Activated CD4-positive, alpha-beta T cell treated with anti-CD3 and anti-CD28 coated beads, Interleukin-10, Interleukin-2, amounts not matched to agents 100 ng/mL and 50 ng/mL, durations not matched to agents 16 hours and 8 hours (primary cell): ENCODE measurements at regions not wholly inside any gene's neighbourhood (a gene's known extent, or its start where the extent isn't known, plus 50 kb on each side); places are given as distances from the start of the nearest gene placed in this dataset.
"Not testable (repeated sequence)": the region's sequence is repeated elsewhere in the genome, so short reads cannot be mapped to it uniquely, and the experiment has no call there.

Experiments used
- DNase-seq: peaks from one replicate; pipeline ENCODE4 v3.0.0-alpha.2; 2020

DNA sequence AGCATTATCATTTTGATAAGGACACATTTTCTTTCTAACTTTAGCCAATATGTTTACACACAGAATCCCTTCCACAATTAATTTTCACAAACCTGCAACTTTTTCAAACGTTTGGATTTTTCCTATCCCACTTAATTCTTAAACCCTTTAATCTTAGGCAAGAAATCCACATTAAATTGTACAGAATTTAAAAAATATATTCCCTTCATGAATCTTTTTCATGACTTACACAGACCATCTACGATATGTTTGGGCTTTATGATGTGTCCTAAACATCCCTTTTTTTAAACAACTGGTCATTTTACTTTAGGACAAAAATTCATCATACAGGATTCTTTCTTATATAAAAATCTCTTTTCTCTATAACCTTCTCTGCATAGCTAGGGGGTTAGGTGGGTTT is 241.5 kb upstream of the CNTNAP4 start:
- no peak for DNase-seq

DNA sequence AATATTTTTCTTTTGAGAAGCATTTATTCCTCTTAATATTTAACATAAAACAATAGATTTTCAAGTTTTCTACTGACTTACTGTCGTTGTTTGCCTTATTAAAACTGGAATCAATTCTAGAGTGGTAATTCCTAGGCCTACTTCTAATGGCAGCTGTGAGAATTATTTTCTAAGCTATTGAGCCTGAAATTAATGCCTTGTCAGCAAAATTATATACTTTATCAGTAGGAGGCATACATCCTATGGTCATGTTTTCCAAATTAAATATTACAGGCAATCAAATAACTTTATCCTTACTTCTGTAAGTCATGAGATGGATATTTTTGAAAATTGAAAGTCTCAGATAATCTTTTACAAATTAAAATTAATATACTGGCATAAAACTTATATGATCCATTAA is 239.1 kb upstream of the CNTNAP4 start:
- DNase-seq = no peak

DNA sequence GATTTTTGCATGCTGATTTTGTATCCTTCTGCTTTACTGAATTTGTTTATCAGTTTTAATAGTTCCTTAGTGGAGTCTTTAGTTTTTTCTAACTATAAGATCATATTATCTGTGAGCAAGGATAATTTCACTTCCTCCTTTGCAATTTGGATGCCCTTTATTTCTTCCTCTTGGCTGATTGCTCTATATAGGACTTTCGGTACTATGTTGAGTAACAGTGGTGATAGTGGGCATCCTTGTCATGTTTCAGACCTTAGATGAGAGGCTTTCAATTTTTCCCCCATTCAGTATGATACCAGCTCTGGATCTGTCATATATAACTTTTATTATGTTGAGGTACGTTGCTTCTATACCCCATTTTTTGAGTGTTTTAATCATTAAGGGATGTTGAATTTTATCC is 224.5 kb upstream of the CNTNAP4 start:
- no peak for DNase-seq

DNA sequence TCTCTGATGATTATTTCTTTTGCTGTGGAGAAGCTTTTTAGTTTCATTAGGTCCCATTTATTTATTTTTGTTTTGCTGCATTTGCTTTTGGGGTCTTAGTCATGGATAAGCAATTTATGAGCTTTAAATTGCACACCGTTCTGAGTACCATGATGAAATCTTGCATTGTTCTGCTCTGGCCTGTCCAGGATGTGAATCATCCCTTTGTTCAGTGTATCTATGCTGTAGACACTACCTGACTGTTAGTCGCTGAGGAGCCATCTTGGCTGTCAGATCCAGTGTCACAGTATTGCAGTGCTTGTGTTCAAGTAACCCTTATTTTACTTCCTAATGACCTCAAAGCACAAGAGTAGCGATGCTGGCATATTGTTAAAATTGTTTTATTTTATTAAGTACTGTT is 218.0 kb upstream of the CNTNAP4 start:
- no peak for DNase-seq

DNA sequence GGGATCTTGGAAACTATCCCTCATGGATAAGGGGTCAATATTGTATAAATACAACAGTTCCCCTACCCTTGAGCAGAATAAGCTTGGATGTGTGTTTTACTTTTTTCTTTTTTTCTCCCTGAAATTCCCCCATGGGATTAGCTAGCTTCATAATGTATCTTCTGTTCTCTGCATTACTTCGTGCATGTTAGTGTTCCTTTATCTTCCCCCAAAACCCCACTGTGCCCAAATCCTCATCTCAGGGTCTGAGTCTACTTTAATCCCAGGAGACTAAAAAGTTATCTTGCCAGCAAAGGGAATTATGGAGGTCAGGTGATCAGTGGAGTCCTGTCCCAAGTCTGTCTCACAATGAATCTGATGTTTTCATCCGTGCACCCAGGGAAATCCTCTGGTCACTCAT is 217.5 kb upstream of the CNTNAP4 start:
- DNase-seq = no peak

DNA sequence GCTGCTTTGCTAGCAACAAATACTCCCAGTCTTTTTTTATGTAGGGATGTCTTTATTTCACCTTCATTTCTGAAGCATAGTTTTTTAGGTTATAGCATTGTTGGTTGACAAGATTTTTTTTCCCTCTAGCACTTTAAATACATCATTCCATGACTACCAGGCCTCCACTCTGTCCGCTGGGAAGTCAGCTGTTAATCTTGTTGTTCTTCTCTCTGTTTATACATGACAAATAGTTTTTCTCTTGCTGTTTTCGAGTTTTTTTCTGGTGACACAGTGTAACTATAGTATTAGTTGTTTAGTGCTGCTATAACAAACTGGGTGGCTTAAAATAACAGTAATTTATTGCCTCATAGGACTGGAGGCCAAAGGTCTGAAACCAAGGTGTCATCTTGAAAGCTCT is 205.5 kb upstream of the CNTNAP4 start:
- no peak for DNase-seq

DNA sequence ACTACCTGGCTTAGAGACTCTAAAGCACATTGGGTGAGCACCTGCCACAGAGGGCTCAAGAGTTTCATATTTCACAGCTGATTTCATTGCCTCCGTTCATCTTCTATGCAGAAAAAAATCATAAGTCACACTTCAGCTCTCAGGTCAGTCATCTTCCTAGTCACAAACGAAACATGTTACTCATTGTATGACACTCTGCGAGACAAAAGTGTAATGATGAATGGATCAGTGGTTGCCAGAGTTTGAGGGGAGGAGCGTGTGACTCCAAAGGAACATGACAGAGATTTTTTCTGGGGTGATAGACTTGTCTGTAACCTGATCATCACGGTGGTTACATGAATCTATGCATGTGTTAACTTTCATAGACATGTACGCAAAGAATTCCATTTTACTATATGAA is 195.2 kb upstream of the CNTNAP4 start:
- no peak for DNase-seq

DNA sequence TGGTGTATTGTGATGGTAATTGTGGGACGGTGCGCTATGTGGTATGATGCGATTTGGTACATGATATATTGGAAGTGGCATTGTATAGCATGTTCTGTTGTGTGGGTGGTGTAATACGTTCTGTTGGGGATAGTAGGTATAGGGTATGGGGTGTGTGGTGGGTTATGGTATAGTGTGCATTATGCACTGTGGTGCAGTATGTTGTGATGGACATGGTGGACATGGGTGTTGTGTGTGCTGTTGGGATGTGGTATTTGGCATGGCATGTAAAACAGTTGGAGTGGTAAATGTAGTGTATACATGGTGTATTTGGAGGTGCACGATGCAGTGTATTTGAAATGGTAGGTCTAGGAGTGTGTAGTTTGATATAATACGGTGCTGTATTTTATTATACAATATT is 170.6 kb upstream of the CNTNAP4 start:
- no peak for DNase-seq

DNA sequence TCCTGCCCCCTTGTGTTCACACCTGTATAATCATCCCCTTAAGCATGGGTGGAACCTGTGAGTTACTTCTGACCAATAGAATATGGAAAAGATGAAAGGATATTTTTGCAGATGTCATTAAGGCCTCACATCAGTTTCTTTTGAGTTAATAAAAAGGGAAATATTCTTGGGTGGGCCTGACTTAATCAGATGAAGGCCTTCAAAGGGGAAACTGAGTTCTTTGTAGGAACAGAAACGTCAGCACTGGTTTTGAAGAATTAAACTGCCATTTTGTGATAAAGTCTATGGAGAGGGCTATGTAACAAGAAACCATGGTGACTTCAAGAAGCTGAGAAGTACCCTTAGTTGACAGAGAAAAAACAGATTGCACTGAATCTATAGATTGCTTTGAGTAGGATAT is 168.7 kb upstream of the CNTNAP4 start:
- no peak for DNase-seq

DNA sequence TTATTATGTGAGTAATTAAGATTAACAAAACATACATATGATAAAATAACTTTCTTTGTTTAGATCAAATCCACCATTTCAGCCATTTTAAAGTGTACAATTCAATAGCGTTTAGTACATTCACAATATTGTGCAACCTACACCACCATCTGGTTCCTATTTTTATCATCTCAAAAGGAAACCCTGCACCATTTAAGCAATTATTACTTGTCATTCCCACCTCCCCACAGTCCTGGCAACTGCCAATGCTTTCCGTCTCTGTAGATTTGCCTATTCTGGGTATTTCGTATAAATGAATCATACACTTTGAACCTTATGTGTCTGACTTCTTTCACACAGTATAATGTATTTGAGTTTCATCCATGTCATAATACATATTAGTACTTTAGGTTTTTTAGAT is 162.5 kb upstream of the CNTNAP4 start:
- DNase-seq = no peak

DNA sequence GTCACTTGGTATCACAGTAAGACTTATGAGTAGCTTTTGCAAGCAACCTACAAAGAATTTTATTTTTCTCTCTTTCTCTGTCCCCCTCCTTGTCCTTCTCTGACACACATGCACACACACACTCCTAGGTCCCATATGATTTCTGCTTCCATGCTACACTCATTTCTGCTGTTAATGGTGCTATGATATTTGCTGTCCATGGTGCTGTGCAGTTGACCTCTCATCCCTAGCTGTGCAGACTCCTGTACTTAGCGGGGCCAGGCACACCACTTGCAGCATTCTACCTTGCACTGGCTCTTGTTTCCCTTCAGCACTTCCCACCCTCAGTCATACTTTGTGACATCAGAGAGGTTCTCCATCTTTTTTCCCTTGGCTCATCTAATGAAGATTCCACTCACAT is 158.9 kb upstream of the CNTNAP4 start:
- DNase-seq = no peak

DNA sequence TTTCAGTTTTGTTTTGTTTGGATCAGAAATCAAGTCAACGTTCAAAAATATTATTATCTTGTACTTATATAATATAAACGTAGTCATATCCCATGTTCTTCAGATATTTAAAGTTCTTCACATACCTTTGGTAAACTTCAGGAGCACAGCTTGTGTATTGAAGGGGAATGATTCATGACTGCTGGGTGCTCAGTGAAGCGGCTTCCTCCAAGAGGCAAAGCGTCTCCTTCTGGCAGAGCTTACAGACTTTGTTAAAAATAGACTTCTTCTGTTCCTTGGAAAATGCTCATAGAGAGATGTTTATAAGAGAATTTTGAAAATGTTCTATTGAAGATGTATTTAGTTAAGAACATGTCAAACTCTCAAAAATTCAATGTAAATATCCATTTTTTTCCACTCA is 155.6 kb upstream of the CNTNAP4 start:
- DNase-seq = no peak

DNA sequence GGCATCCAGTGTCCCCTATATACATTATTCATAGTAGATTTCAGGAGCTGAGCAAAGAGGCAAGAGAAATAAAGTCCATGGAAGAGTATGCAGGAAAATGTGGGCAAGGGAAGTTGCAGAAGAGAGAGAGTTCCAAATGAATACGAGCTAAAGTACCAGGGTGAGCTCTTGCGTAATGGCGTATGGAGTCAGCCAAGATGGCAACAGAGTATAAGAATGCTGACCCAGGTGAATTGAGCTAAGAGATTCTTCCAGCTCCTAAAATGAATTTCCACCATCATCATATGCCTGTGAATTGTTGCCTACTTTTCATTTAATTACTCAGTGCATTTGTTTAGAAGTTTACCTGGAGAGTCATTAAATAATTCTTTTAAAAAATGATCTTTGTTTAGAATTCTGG is 153.2 kb upstream of the CNTNAP4 start:
- no peak for DNase-seq

DNA sequence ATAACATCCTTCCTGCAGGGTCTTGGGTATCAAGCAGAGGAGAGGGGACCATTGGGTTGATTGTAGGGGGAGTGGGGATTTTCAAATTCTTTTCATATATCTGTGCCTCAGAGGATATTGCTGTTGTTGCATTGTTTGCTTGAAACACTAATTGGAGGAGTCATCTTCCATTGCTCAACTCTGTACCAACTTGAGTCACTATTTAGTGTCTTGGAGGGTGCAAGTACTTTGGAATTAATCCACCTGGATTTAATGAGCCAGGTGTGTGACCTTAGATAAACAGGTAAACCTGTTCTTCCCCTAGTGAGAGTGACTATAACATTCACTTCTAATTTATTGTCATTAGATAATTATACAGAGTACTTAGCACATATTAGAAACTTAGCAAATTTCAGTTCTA is 151.3 kb upstream of the CNTNAP4 start:
- no peak for DNase-seq

DNA sequence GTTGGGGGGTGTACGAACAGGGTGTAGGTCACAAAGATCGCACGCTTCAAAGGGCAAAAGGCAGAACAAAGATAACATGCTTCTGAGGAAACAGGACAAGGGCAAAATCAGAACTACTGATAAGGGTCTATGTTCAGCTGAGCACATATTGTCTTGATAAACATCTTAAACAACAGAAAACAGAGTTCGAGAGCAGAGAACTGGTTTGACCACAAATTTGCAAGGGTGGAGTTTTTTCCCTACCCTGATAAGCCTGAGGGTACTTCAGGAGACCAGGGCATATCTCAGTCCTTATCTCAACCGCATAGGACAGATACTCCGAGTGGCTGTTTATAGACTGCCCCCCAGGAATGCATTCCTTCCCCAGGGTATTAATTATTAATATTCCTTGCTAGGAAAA is 139.1 kb upstream of the CNTNAP4 start:
- not testable (repeated sequence) for DNase-seq

DNA sequence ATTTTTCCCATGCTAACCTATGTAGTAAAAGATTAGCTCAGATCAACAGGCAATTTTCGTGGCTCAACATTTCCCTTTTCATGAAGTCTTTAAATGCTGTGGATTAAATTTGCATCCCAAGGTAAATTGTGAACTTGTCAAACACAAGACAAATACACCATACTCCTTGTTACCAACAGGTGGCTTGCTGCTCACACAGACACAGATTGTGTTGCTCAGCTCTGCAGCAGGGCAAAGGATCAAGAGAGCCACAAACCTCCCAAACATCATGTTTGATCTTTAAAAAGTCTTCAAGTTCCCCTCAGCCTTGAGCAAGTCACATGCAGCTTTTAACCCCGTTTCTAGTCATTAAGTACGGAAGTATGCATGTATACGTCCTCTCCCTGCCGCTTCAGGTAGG is 119.6 kb upstream of the CNTNAP4 start:
- DNase-seq = no peak

DNA sequence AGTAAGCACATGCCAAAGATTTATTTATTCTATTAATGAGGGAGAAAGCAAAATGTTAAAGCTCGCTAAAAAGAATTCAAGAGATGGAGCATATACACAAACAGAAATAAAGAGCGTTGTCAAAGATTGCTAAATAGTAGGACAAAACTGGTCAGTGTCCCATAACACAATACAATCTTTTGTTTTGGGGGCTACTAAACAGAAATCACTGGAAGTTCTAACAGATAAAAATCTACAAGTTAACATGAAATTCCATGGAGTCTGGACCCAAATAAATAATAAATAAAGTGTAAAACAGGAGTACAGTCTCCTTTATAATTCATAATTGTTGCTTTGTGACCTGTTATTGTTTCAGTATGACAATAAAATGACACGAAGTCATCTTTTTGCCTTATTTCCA is 115.2 kb upstream of the CNTNAP4 start:
- no peak for DNase-seq

DNA sequence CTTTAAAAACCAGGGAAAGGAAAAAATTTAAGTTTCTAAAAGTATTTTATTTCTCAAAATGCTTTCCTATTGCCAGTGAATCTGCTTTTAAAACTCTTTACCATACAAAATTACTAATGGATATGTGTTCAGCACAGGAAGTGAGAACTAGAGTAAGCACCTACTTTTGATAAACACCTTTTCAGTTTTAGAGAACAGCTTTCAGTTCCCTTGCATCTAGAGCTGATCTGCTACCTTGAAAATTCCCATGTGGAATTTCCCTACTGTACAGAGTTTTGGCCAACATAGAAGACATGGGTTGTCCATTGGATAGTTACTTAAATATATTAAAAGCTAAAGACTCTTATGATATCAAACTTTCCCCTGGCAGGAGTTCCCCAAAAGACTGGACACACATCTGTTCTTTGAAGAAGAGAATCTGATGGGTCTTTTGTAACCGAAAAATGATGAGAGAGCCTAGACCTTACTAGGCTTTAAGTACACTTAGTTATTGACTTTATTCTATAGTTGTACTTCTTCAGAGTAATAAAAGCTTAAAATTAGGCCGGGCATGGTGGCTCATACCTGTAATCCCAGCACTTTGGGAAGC is 112.1 kb upstream of the CNTNAP4 start:
- DNase-seq = no peak

DNA sequence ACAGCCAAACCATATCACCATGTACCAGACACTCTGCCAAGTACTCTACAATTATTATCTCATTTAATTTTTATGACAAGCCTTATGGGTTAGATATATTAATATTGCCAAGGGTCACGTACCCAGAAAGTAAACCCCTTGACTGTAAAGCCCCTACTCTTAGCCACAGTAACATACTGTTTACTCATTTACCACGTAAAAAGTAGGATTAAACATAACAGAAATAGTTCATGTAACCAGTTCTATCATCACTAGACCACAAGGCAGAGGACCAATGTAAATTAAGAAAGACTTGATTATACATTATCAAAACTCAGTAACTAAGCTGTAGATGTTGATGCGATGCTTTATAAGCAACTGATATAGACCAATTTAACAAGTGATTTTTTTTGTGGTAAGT is 101.5 kb upstream of the CNTNAP4 start:
- no peak for DNase-seq

DNA sequence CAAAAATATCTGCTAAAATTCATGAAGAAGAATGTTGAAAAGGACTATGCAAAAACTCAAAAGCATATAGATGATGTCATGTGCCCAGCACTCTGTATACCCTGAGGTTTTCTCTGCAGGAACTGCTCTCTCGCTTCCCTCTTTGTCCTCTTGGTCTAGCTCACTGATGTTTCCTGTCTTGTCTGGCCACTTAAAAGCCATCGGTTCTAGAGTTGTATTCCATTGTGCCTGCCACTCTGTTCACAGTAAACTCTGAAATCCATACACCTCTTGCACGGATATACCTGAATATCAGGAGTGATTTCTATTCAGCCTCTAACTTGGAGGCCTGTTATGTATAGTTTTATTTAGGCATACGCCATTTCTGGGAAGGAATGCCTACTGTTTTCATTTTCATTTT is 101.0 kb upstream of the CNTNAP4 start:
- no peak for DNase-seq

DNA sequence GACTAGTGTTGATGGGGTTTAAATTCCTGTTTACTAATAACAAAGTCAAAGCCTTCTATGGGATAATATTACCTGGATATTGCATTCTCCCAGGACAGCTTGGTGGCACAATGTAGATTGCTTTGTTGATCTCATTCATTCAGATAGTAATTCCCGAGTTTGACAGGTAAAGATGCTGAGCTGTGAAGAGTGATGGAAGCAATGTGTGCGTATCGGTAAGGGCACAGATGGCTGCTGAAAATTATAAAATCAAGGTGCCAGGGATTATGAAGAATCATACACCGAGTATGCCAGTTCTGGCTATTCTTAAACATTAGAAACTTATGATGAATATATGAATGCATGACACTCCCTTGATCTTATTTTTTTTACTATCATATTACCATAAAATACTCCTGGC is 100.6 kb upstream of the CNTNAP4 start:
- no peak for DNase-seq

DNA sequence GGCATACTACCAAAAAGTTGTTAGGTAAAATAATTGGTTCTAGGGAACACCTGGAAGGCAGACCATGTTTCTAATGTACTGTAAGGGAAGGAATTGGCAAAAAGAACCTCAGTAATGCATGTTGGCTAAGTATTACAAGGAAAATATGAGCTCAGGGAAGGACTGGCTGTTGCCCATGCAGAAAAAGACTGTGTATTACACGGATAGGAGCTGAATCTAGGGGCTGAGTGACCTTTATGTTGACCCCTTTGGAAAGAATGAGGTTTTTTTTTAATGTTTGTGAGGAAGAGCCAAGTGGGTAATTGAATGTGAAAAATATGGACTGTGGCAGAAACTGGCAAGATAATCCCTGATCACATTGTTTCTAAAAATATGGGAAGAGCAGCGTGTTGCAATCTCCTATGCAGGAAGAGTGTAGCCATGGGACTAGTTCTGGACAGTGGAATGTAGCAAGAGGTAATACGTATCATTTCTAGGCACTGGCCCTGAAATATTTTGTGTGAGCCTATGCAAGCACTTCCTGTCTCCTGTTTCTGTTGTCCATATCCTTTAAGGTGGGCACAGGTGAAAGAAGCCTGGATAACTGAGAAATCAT is 95.1 kb upstream of the CNTNAP4 start:
- no peak for DNase-seq

DNA sequence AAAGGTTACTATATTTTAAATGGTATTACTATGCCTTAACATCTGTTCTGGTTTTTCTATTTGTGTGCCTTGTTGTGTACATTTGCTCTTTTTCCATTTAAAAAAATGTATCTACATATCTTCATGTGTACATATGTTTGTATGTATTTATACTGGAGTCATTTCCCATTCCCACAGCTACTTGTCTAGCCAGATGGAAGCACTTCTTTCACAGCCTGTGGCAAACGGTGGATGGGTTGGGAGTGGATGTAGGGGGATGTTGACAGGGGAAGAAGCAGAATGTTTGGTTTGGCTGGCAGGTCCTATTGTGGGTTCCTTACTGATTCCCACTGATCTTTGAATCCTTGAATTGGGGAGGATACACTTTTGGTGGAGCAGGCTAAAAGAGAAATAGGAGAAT is 93.6 kb upstream of the CNTNAP4 start:
- DNase-seq = no peak

DNA sequence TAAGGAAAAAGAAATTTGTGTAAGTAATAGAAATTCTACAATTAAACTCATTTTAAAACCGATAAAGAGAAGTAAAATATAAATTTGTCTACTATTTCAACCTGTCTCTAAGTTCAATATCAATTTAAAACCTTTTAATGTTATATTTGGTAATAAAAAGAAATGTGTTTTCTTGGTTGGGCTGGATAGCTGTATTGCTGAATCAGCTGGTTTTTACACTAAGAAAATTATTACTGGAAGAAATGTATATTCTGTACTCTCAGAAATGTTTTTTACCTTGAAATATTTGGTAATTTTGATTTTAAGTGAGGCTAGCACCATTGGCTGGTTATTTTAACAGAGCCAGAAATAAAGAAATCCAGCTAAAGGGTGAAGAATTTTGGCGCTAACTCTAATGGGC is 87.1 kb upstream of the CNTNAP4 start:
- no peak for DNase-seq

DNA sequence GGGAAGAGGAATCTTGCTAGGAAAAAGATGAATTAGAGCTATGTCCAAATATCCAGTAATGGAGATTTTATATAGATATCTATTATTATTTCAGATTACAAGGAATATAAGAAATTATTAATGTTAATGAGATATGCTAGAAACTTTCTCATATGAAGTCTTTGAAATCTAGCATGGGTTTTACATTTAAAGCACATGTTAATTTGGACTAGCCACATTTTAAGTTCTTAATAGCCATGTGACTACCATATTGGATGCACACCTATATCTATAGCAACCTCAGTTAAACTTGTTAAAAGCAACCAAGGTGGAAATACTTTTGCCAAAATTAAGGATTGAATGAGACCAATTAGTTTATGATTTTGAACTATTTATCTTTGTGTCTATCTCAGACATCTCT is 86.7 kb upstream of the CNTNAP4 start:
- DNase-seq = no peak
